T-cell (primary cell): ENCODE measurements at regions not wholly inside any gene's neighbourhood (a gene's known extent, or its start where the extent isn't known, plus 50 kb on each side); places are given as distances from the start of the nearest gene placed in this dataset.

Experiments used
- ATAC-seq, 4 experiments: fragments of 200-7000 bp in 3 of 4; fragments of 150-1000 bp in 1 of 4; cut with Tn5 transposase; replicated peaks in 1 of 4; 1 replicate in 3 of 4; 2 replicates in 1 of 4; pipeline ENCODE4 v1.10.0; 2021; ENCODE audit warnings: moderate library complexity in 3 of 4, mild to moderate bottlenecking in 2 of 4, moderate number of reproducible peaks in 1 of 4
- CTCF ChIA-PET, 2 donors: fragments of 300-600 bp; sonication (Branson Sonifier 250); formaldehyde crosslinking; loops; one replicate each; lab custom pipeline; 2022; ENCODE audit warnings: antibody characterized with exemption in 2 of 2; lab: Charles Lee
- POLR2A ChIA-PET, 2 donors: fragments of 300-600 bp; sonication (Branson Sonifier 250); formaldehyde crosslinking; loops; one replicate each; lab custom pipeline; 2022; ENCODE audit warnings: antibody characterized with exemption in 2 of 2; lab: Charles Lee
- DNase-seq, 35 experiments: peaks; one replicate each; pipeline versions ENCODE4 v3.0.0 to v3.0.0-alpha.2; 2013 to 2023
- H3K27ac ChIP-seq: one replicate; pipeline ENCODE4 v1.5.1; 2013; ENCODE audit warnings: low read length
- H3K27me3 ChIP-seq, 2 experiments: replicated peaks in 1 of 2; 1 replicate in 1 of 2; 2 replicates in 1 of 2; pipeline versions ENCODE4 v1.6.1 to v1.7.0; 2013; ENCODE audit warnings: low read length in 1 of 2, mixed read lengths in 1 of 2; ENCODE audit not compliant: control insufficient read depth in 2 of 2, insufficient read depth in 2 of 2; ENCODE audit errors: extremely low read depth in 1 of 2
- H3K36me3 ChIP-seq, 2 donors: 1 replicate in 1 of 2; 2 replicates in 1 of 2; pipeline versions ENCODE4 v1.6.1 to v1.7.0; 2013; ENCODE audit warnings: low read length in 1 of 2; ENCODE audit not compliant: control insufficient read depth in 2 of 2, insufficient read depth in 1 of 2; ENCODE audit errors: extremely low read depth in 1 of 2
- H3K4me1 ChIP-seq, 2 experiments: 1 replicate in 1 of 2; 2 replicates in 1 of 2; pipeline versions ENCODE4 v1.6.1 to v1.7.0; 2013; ENCODE audit warnings: low read length in 2 of 2, mixed read lengths in 1 of 2; ENCODE audit not compliant: insufficient read depth in 2 of 2, control insufficient read depth in 1 of 2; ENCODE audit errors: extremely low read depth in 1 of 2
- H3K4me3 ChIP-seq, 2 donors: 1 replicate in 1 of 2; 2 replicates in 1 of 2; pipeline versions ENCODE4 v1.5.1 to v1.7.0; 2013; ENCODE audit warnings: mild to moderate bottlenecking in 2 of 2, low read length in 1 of 2, moderate library complexity in 1 of 2; ENCODE audit not compliant: control insufficient read depth in 1 of 2; ENCODE audit errors: extremely low read depth in 1 of 2
- H3K9me3 ChIP-seq: 2 replicates; pipeline ENCODE4 v1.7.0; 2013
- H3K27ac Mint-ChIP-seq, 2 donors: one replicate each; pipeline ENCODE4 v1.8.0; 2020 to 2021; ENCODE audit warnings: mild to moderate bottlenecking in 2 of 2, mixed read lengths in 2 of 2
- H3K27me3 Mint-ChIP-seq, 2 donors: one replicate each; pipeline ENCODE4 v1.8.0; 2021 to 2022; ENCODE audit warnings: mixed read lengths in 2 of 2
- H3K36me3 Mint-ChIP-seq: one replicate; pipeline ENCODE4 v1.8.0; 2021; ENCODE audit warnings: mixed read lengths
- H3K4me1 Mint-ChIP-seq, 3 donors: one replicate each; pipeline ENCODE4 v1.8.0; 2020 to 2022; ENCODE audit warnings: mixed read lengths in 3 of 3, mild to moderate bottlenecking in 1 of 3
- H3K4me3 Mint-ChIP-seq, 3 donors: one replicate each; pipeline ENCODE4 v1.8.0; 2020 to 2022; ENCODE audit warnings: mild to moderate bottlenecking in 3 of 3, mixed read lengths in 3 of 3, moderate library complexity in 3 of 3
- H3K9me3 Mint-ChIP-seq, 3 donors: one replicate each; pipeline ENCODE4 v1.8.0; 2020 to 2022; ENCODE audit warnings: mixed read lengths in 3 of 3
- WGBS: methylation state at CpG from one replicate; pipeline ENCODE4 v1.1.5; 2013; ENCODE audit warnings: missing lambda C conversion rate; ENCODE audit not compliant: insufficient coverage; 5-methylcytosine and 5-hydroxymethylcytosine counted together

GRCh38 chr9:85136507-85136906 is 467.0 kb downstream of the NTRK2 start:
- POLR2A ChIA-PET: no interaction called here
- Mint-ChIP-seq H3K27ac (no peak overlapping the region), H3K4me1 (no peaks in the 10 kb centered on the region), H3K27me3 (no peaks in the 10 kb centered on the region), H3K36me3 (no peaks in the 10 kb centered on the region), H3K9me3 (peaks cover 8 to 13% (median 12%) of the 10 kb centered on the region in 3 donors), H3K4me3 (no peak overlapping the region)
- Histone ChIP-seq H3K36me3 (no peaks in the 10 kb centered on the region), H3K9me3 (no peaks in the 10 kb centered on the region), H3K27me3 (no peaks in the 10 kb centered on the region), H3K4me3 (no peak overlapping the region), H3K27ac (no peak overlapping the region), H3K4me1 (no peaks in the 10 kb centered on the region)
- CTCF ChIA-PET: no interaction called here
- no peak for DNase-seq
- ATAC-seq: no peak

DNA sequence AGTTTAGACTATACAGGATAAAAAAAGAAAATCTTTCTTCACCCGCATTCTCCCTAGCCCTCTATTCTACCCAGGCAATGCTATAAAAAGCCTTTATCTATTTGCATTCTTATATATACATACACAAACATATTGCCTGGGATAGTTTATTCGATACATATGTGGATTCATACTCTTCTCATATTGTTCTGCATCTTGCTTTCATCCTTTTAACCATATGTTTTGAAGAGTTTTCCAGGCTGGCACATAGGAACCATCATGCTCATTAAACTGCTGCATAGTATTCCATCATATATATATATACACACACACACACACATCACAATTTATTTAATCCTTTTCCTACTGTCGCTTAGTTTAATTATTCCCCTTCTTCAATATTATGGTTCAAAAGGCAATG is 461.2 kb downstream of the NTRK2 start:
- DNase-seq (no peak), ATAC-seq (no peak)
- no peaks in the 10 kb centered on the region for H3K9me3 ChIP-seq
- H3K36me3 ChIP-seq: no peaks in the 10 kb centered on the region
- Mint-ChIP-seq H3K4me1 (no peaks in the 10 kb centered on the region), H3K27me3 (no peaks in the 10 kb centered on the region), H3K36me3 (no peaks in the 10 kb centered on the region), H3K4me3 (no peak overlapping the region), H3K27ac (no peak overlapping the region), H3K9me3 (peaks cover 8 to 16% (median 12%) of the 10 kb centered on the region in 3 donors)
- no peaks in the 10 kb centered on the region for H3K27me3 ChIP-seq
- ChIA-PET CTCF (no interaction called here), POLR2A (no interaction called here)
- WGBS: 86% methylated on average over 1 of the region's 3 CpGs
- no peak overlapping the region for H3K4me3 ChIP-seq
- H3K4me1 ChIP-seq: no peaks in the 10 kb centered on the region
- no peak overlapping the region for H3K27ac ChIP-seq

DNA sequence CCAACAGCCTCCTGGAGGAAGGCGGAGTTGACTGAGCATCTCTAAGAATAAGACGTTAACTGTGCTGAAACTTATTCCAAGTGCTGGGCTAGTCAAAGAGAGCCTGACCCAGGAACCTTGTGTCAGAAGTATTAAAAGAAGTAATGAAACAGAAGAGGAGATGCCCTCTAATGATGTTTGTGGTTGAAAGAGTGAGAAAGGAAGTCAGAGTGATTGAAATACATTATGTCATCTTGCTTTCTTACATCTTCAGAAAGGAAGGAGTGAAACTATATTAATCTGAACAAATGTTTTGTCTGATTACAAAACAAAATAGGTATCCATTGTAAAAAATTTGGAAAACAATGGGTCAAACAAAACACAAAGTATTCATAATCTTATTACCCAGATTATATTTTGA is 460.7 kb downstream of the NTRK2 start:
- 100% methylated on average over 1 of the region's 2 CpGs for WGBS
- H3K4me1 Mint-ChIP-seq: no peaks in the 10 kb centered on the region

DNA sequence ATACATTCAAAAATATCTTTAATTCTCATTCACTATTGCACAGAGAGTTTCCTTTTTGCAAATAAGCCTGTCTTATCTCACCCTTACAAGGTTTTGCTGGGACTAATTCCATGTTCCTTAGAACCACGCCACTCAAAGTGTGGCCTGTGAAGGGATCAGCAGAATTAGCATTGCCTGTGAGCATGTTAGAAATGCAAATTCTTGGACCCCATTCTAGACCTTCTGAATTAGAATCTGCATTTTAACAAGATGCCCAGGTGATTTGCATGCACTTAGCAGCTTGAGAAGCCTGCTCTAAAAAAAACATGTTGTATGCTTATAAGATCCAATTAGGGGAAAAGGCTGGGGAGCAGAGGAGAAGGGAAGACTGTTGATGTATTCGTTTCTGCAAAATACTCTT is 460.0 kb downstream of the NTRK2 start:
- Mint-ChIP-seq H3K4me3 (no peak overlapping the region), H3K9me3 (peaks cover 4 to 16% (median 8%) of the 10 kb centered on the region in 3 donors), H3K36me3 (no peaks in the 10 kb centered on the region), H3K27ac (no peak overlapping the region), H3K27me3 (no peaks in the 10 kb centered on the region), H3K4me1 (no peaks in the 10 kb centered on the region)
- H3K36me3 ChIP-seq: no peaks in the 10 kb centered on the region
- no peak overlapping the region for H3K27ac ChIP-seq
- ATAC-seq: no peak
- POLR2A ChIA-PET: no interaction called here
- H3K4me3 ChIP-seq: no peak overlapping the region
- DNase-seq: no peak
- WGBS: no CpG with 5 or more reads among the region's 2 CpGs
- no peaks in the 10 kb centered on the region for H3K27me3 ChIP-seq
- CTCF ChIA-PET: no interaction called here
- no peaks in the 10 kb centered on the region for H3K4me1 ChIP-seq
- no peaks in the 10 kb centered on the region for H3K9me3 ChIP-seq

More for the DNA sequence above, 460.7 kb downstream of the NTRK2 start:
- no peaks in the 10 kb centered on the region for H3K27me3 ChIP-seq
- no peak overlapping the region for H3K4me3 ChIP-seq
- Mint-ChIP-seq H3K27me3 (no peaks in the 10 kb centered on the region), H3K4me3 (no peak overlapping the region), H3K9me3 (peaks cover 4 to 16% (median 8%) of the 10 kb centered on the region in 3 donors), H3K27ac (no peak overlapping the region), H3K36me3 (no peaks in the 10 kb centered on the region)
- POLR2A ChIA-PET: no interaction called here
- no peak for DNase-seq
- H3K9me3 ChIP-seq: no peaks in the 10 kb centered on the region
- CTCF ChIA-PET: no interaction called here
- H3K27ac ChIP-seq: no peak overlapping the region
- no peaks in the 10 kb centered on the region for H3K4me1 ChIP-seq
- no peak for ATAC-seq
- no peaks in the 10 kb centered on the region for H3K36me3 ChIP-seq

GRCh38 chr9:85118990-85119755 is 449.6 kb downstream of the NTRK2 start:
- no peaks in the 10 kb centered on the region for H3K9me3 Mint-ChIP-seq
- H3K27ac Mint-ChIP-seq: no peak overlapping the region
- CTCF ChIA-PET: no interaction called here
- no peak overlapping the region for H3K4me3 ChIP-seq
- H3K27me3 Mint-ChIP-seq: peaks cover 5 to 21% of the 10 kb centered on the region in 2 donors
- no peak overlapping the region for H3K4me3 Mint-ChIP-seq
- no peaks in the 10 kb centered on the region for H3K9me3 ChIP-seq
- H3K36me3 ChIP-seq: no peaks in the 10 kb centered on the region
- no CpG with 5 or more reads among the region's 1 CpG for WGBS
- no peaks in the 10 kb centered on the region for H3K4me1 ChIP-seq
- no peak overlapping the region for H3K27ac ChIP-seq
- POLR2A ChIA-PET: no interaction called here
- no peaks in the 10 kb centered on the region for H3K27me3 ChIP-seq
- no peaks in the 10 kb centered on the region for H3K4me1 Mint-ChIP-seq
- H3K36me3 Mint-ChIP-seq: no peaks in the 10 kb centered on the region
- ATAC-seq (no peak), DNase-seq (no peak)

- CTCF ChIA-PET: no interaction called here
- no peaks in the 10 kb centered on the region for H3K27me3 ChIP-seq
- POLR2A ChIA-PET: no interaction called here
- Mint-ChIP-seq H3K4me3 (no peak overlapping the region), H3K27me3 (peaks cover 5 to 21% of the 10 kb centered on the region in 2 donors), H3K36me3 (no peaks in the 10 kb centered on the region), H3K4me1 (no peaks in the 10 kb centered on the region), H3K27ac (no peak overlapping the region), H3K9me3 (no peaks in the 10 kb centered on the region)
- H3K9me3 ChIP-seq: no peaks in the 10 kb centered on the region
- ATAC-seq (no peak), DNase-seq (no peak)
- no peaks in the 10 kb centered on the region for H3K36me3 ChIP-seq
- no peaks in the 10 kb centered on the region for H3K4me1 ChIP-seq
- WGBS: no CpG with 5 or more reads among the region's 4 CpGs
- H3K4me3 ChIP-seq: no peak overlapping the region
- no peak overlapping the region for H3K27ac ChIP-seq
Measured at GRCh38 chr9:85117831-85118230, 448.3 kb downstream of the NTRK2 start.

DNA sequence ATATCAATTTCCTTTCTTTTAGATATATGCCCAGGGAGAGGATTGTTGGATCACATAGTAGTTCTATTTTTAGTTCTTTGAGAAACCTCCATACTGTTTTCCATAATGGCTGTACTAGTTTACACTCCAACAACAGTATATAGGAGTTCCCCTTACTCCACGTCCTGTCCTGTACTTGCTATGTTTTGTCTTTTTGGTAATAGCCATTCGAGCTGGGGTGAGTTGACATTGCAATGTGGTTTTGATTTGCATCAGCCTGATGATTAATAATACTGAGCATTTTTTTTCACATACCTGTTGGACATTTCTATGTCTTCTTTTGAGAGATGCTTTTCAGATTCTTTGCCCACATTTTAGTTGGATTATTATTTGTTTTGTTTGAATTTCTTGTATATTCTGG is 445.9 kb downstream of the NTRK2 start:
- DNase-seq: no peak
- H3K36me3 Mint-ChIP-seq: no peaks in the 10 kb centered on the region

More for the DNA sequence above, 445.9 kb downstream of the NTRK2 start:
- no peaks in the 10 kb centered on the region for H3K9me3 ChIP-seq
- no peak overlapping the region for H3K4me3 ChIP-seq
- Mint-ChIP-seq H3K27ac (no peak overlapping the region), H3K27me3 (peaks cover 5 to 20% of the 10 kb centered on the region in 2 donors), H3K4me3 (no peak overlapping the region), H3K9me3 (no peaks in the 10 kb centered on the region), H3K4me1 (no peaks in the 10 kb centered on the region)
- H3K36me3 ChIP-seq: no peaks in the 10 kb centered on the region
- H3K4me1 ChIP-seq: no peaks in the 10 kb centered on the region
- CTCF ChIA-PET: no interaction called here
- POLR2A ChIA-PET: no interaction called here
- H3K27me3 ChIP-seq: no peaks in the 10 kb centered on the region
- no peak for ATAC-seq
- WGBS: no CpG with 5 or more reads among the region's 2 CpGs
- H3K27ac ChIP-seq: no peak overlapping the region
